WTC11 (cell line): ENCODE measurements at regions not wholly inside any gene's neighbourhood (a gene's known extent, or its start where the extent isn't known, plus 50 kb on each side); places are given as distances from the start of the nearest gene placed in this dataset.

Experiments used
- ATAC-seq: fragments of 200-7000 bp; cut with Tn5 transposase; 2 replicates; pipeline ENCODE4 v1.10.0; 2021; ENCODE audit warnings: mild to moderate bottlenecking, moderate library complexity
- CTCF ChIA-PET: fragments of 300-600 bp; sonication (Branson Sonifier 250); formaldehyde crosslinking; loops from one replicate; lab custom pipeline; 2021; ENCODE audit warnings: antibody characterized with exemption; lab: Charles Lee
- POLR2A ChIA-PET: fragments of 350-600 bp; sonication (Branson Sonifier 250); formaldehyde crosslinking; loops from one replicate; lab custom pipeline; 2021; ENCODE audit warnings: antibody characterized with exemption; lab: Charles Lee
- DNase-seq: peaks from one replicate; pipeline ENCODE4 v3.0.0; 2021; ENCODE audit warnings: low spot score
- H3K27ac Mint-ChIP-seq: 2 replicates; pipeline ENCODE4 v1.8.0; 2021; ENCODE audit warnings: mixed read lengths
- H3K27me3 Mint-ChIP-seq: 2 replicates; pipeline ENCODE4 v1.8.0; 2021; ENCODE audit warnings: low read depth, mild to moderate bottlenecking, moderate library complexity, mixed read lengths
- H3K36me3 Mint-ChIP-seq: 2 replicates; pipeline ENCODE4 v1.8.0; 2021; ENCODE audit warnings: mixed read lengths
- H3K4me1 Mint-ChIP-seq: 2 replicates; pipeline ENCODE4 v1.8.0; 2022; ENCODE audit warnings: mixed read lengths
- H3K4me3 Mint-ChIP-seq: 2 replicates; pipeline ENCODE4 v1.8.0; 2021; ENCODE audit warnings: mild to moderate bottlenecking, moderate library complexity, mixed read lengths
- H3K9me3 Mint-ChIP-seq: 2 replicates; pipeline ENCODE4 v1.8.0; 2021; ENCODE audit warnings: mixed read lengths
- ESRRA ChIP-seq: sonication (generic); formaldehyde crosslinking; IDR thresholded peaks from 2 replicates; pipeline ENCODE4 v1.8.1; 2022; ENCODE audit warnings: mild to moderate bottlenecking, missing genetic modification reagents, borderline replicate concordance
- GRHL2 ChIP-seq: fragments of 250-450 bp; sonication (Bioruptor Pico); IDR thresholded peaks from 2 replicates; pipeline ENCODE4 v1.8.0; 2022; ENCODE audit warnings: mild to moderate bottlenecking, moderate library complexity; ENCODE audit not compliant: insufficient replicate concordance, severe bottlenecking
- HMGA2 ChIP-seq: fragments of 250-450 bp; sonication (Bioruptor Pico); IDR thresholded peaks from 2 replicates; pipeline ENCODE4 v1.4.0; 2021; ENCODE audit warnings: mild to moderate bottlenecking, moderate library complexity
- IRF2 ChIP-seq: sonication (generic); formaldehyde crosslinking; IDR thresholded peaks from 2 replicates; pipeline ENCODE4 v1.8.0; 2022; ENCODE audit warnings: low read depth, missing genetic modification reagents, borderline replicate concordance
- JAZF1 ChIP-seq: fragments of 250-450 bp; sonication (Bioruptor Pico); IDR thresholded peaks from 2 replicates; pipeline ENCODE4 v1.9.0; 2021; ENCODE audit warnings: moderate library complexity, mild to moderate bottlenecking, inconsistent platforms
- MXD4 ChIP-seq: fragments of 250-450 bp; sonication (Bioruptor Pico); IDR thresholded peaks from 2 replicates; pipeline ENCODE4 v1.8.0; 2021; ENCODE audit warnings: mild to moderate bottlenecking, moderate library complexity, borderline replicate concordance
- SMAD4 ChIP-seq: sonication (generic); formaldehyde crosslinking; IDR thresholded peaks from 2 replicates; pipeline ENCODE4 v1.8.0; 2022; ENCODE audit warnings: mild to moderate bottlenecking, missing genetic modification reagents
- TCF7 ChIP-seq: sonication (generic); formaldehyde crosslinking; IDR thresholded peaks from 2 replicates; pipeline ENCODE4 v1.8.0; 2022; ENCODE audit warnings: mild to moderate bottlenecking, low read depth, missing genetic modification reagents, moderate library complexity
- ZNF396 ChIP-seq: fragments of 250-450 bp; sonication (Bioruptor Pico); IDR thresholded peaks from 2 replicates; pipeline ENCODE4 v1.8.0; 2021; ENCODE audit warnings: mild to moderate bottlenecking, moderate library complexity, borderline replicate concordance
- TF ChIP-seq, protein P1 (sequence below): fragments of 250-450 bp; sonication (Bioruptor Pico); IDR thresholded peaks from 2 replicates; pipeline ENCODE4 v1.8.0; 2021; ENCODE audit warnings: mild to moderate bottlenecking
- TF ChIP-seq, protein P2 (sequence below): sonication (generic); formaldehyde crosslinking; IDR thresholded peaks from 2 replicates; pipeline ENCODE4 v1.8.1; 2023; ENCODE audit warnings: mild to moderate bottlenecking, missing genetic modification reagents, moderate library complexity
- TF ChIP-seq, protein P3 (sequence below): sonication (generic); formaldehyde crosslinking; IDR thresholded peaks from 2 replicates; pipeline ENCODE4 v1.8.0; 2022; ENCODE audit warnings: mild to moderate bottlenecking, missing genetic modification reagents
- TF ChIP-seq, protein P4 (sequence below): sonication (generic); formaldehyde crosslinking; IDR thresholded peaks from 2 replicates; pipeline ENCODE4 v1.8.0; 2023; ENCODE audit warnings: mild to moderate bottlenecking, missing genetic modification reagents
- TF ChIP-seq, protein P5 (sequence below): sonication (generic); formaldehyde crosslinking; IDR thresholded peaks from 2 replicates; pipeline ENCODE4 v1.8.1; 2023; ENCODE audit warnings: mild to moderate bottlenecking, missing genetic modification reagents, borderline replicate concordance
- TF ChIP-seq, protein P6 (sequence below): fragments of 250-450 bp; sonication (Bioruptor Pico); IDR thresholded peaks from 2 replicates; pipeline ENCODE4 v2.1.2; 2022; ENCODE audit warnings: mild to moderate bottlenecking, moderate library complexity
- TF ChIP-seq, protein P7 (sequence below): fragments of 250-450 bp; sonication (Bioruptor Pico); IDR thresholded peaks from 2 replicates; pipeline ENCODE4 v1.9.0; 2021; ENCODE audit warnings: mild to moderate bottlenecking
- TF ChIP-seq, protein P8 (sequence below): sonication (generic); formaldehyde crosslinking; conservative IDR thresholded peaks from 2 replicates; pipeline ENCODE4 v1.8.1; 2023; ENCODE audit warnings: mild to moderate bottlenecking, low read depth, missing genetic modification reagents, moderate library complexity
- TF ChIP-seq, protein P9 (sequence below): sonication (generic); formaldehyde crosslinking; IDR thresholded peaks from 2 replicates; pipeline ENCODE4 v1.8.1; 2022; ENCODE audit warnings: mild to moderate bottlenecking, missing genetic modification reagents, moderate library complexity, borderline replicate concordance

DNA sequence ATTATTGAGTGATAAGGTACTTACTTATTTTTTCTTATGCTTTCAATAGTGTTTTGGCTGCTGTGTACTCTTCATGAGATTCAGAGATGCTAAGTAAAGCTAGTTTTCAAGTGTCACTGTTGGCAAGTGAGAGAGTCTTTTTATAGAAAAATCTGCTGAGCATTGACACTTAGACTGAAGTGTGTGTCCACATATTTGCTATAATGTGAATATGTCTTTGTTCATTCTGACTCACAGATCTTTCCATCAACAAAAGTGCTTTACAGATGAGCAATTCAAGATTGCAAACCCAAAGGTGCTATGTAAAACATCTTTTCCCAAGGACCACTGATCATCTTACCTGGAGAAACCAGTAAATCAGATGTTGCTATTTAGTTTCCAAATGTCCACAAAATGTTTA, 410.6 kb upstream of the FIGN start:
- H3K9me3 Mint-ChIP-seq, result no peaks in the 10 kb centered on the region
- ChIA-PET CTCF (no interaction called here), POLR2A (no interaction called here)
- H3K4me1 Mint-ChIP-seq, result no peaks in the 10 kb centered on the region
- no peak overlapping the region for H3K27ac Mint-ChIP-seq
- DNase-seq (no peak), ATAC-seq (no peak)
- H3K4me3 Mint-ChIP-seq, result no peak overlapping the region
- H3K36me3 Mint-ChIP-seq, result no peaks in the 10 kb centered on the region
- H3K27me3 Mint-ChIP-seq, result no peaks in the 10 kb centered on the region
- TF ChIP-seq HMGA2 (CRISPR knock-in tag) (no peak), IRF2 (no peak), ESRRA (CRISPR knock-in tag) (no peak), JAZF1 (no peak), GRHL2 (CRISPR knock-in tag) (no peak), ZNF396 (CRISPR knock-in tag) (no peak), TCF7 (CRISPR knock-in tag) (no peak), SMAD4 (CRISPR knock-in tag) (no peak), MXD4 (no peak)
- TF ChIP-seq, protein P1, sequence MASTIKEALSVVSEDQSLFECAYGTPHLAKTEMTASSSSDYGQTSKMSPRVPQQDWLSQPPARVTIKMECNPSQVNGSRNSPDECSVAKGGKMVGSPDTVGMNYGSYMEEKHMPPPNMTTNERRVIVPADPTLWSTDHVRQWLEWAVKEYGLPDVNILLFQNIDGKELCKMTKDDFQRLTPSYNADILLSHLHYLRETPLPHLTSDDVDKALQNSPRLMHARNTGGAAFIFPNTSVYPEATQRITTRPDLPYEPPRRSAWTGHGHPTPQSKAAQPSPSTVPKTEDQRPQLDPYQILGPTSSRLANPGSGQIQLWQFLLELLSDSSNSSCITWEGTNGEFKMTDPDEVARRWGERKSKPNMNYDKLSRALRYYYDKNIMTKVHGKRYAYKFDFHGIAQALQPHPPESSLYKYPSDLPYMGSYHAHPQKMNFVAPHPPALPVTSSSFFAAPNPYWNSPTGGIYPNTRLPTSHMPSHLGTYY (CRISPR knock-in tag), result no peak
- TF ChIP-seq, protein P2, sequence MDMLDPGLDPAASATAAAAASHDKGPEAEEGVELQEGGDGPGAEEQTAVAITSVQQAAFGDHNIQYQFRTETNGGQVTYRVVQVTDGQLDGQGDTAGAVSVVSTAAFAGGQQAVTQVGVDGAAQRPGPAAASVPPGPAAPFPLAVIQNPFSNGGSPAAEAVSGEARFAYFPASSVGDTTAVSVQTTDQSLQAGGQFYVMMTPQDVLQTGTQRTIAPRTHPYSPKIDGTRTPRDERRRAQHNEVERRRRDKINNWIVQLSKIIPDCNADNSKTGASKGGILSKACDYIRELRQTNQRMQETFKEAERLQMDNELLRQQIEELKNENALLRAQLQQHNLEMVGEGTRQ, result no peak
- TF ChIP-seq, protein P3, sequence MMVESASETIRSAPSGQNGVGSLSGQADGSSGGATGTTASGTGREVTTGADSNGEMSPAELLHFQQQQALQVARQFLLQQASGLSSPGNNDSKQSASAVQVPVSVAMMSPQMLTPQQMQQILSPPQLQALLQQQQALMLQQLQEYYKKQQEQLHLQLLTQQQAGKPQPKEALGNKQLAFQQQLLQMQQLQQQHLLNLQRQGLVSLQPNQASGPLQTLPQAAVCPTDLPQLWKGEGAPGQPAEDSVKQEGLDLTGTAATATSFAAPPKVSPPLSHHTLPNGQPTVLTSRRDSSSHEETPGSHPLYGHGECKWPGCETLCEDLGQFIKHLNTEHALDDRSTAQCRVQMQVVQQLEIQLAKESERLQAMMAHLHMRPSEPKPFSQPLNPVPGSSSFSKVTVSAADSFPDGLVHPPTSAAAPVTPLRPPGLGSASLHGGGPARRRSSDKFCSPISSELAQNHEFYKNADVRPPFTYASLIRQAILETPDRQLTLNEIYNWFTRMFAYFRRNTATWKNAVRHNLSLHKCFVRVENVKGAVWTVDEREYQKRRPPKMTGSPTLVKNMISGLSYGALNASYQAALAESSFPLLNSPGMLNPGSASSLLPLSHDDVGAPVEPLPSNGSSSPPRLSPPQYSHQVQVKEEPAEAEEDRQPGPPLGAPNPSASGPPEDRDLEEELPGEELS (CRISPR knock-in tag), result no peak
- TF ChIP-seq, protein P4, sequence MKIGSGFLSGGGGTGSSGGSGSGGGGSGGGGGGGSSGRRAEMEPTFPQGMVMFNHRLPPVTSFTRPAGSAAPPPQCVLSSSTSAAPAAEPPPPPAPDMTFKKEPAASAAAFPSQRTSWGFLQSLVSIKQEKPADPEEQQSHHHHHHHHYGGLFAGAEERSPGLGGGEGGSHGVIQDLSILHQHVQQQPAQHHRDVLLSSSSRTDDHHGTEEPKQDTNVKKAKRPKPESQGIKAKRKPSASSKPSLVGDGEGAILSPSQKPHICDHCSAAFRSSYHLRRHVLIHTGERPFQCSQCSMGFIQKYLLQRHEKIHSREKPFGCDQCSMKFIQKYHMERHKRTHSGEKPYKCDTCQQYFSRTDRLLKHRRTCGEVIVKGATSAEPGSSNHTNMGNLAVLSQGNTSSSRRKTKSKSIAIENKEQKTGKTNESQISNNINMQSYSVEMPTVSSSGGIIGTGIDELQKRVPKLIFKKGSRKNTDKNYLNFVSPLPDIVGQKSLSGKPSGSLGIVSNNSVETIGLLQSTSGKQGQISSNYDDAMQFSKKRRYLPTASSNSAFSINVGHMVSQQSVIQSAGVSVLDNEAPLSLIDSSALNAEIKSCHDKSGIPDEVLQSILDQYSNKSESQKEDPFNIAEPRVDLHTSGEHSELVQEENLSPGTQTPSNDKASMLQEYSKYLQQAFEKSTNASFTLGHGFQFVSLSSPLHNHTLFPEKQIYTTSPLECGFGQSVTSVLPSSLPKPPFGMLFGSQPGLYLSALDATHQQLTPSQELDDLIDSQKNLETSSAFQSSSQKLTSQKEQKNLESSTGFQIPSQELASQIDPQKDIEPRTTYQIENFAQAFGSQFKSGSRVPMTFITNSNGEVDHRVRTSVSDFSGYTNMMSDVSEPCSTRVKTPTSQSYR (CRISPR knock-in tag), result no peak
- TF ChIP-seq, protein P5, sequence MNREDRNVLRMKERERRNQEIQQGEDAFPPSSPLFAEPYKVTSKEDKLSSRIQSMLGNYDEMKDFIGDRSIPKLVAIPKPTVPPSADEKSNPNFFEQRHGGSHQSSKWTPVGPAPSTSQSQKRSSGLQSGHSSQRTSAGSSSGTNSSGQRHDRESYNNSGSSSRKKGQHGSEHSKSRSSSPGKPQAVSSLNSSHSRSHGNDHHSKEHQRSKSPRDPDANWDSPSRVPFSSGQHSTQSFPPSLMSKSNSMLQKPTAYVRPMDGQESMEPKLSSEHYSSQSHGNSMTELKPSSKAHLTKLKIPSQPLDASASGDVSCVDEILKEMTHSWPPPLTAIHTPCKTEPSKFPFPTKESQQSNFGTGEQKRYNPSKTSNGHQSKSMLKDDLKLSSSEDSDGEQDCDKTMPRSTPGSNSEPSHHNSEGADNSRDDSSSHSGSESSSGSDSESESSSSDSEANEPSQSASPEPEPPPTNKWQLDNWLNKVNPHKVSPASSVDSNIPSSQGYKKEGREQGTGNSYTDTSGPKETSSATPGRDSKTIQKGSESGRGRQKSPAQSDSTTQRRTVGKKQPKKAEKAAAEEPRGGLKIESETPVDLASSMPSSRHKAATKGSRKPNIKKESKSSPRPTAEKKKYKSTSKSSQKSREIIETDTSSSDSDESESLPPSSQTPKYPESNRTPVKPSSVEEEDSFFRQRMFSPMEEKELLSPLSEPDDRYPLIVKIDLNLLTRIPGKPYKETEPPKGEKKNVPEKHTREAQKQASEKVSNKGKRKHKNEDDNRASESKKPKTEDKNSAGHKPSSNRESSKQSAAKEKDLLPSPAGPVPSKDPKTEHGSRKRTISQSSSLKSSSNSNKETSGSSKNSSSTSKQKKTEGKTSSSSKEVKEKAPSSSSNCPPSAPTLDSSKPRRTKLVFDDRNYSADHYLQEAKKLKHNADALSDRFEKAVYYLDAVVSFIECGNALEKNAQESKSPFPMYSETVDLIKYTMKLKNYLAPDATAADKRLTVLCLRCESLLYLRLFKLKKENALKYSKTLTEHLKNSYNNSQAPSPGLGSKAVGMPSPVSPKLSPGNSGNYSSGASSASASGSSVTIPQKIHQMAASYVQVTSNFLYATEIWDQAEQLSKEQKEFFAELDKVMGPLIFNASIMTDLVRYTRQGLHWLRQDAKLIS (CRISPR knock-in tag), result no peak
- TF ChIP-seq, protein P6, sequence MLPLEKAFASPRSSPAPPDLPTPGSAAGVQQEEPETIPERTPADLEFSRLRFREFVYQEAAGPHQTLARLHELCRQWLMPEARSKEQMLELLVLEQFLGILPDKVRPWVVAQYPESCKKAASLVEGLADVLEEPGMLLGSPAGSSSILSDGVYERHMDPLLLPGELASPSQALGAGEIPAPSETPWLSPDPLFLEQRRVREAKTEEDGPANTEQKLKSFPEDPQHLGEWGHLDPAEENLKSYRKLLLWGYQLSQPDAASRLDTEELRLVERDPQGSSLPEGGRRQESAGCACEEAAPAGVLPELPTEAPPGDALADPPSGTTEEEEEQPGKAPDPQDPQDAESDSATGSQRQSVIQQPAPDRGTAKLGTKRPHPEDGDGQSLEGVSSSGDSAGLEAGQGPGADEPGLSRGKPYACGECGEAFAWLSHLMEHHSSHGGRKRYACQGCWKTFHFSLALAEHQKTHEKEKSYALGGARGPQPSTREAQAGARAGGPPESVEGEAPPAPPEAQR (CRISPR knock-in tag), result no peak
- TF ChIP-seq, protein P7, sequence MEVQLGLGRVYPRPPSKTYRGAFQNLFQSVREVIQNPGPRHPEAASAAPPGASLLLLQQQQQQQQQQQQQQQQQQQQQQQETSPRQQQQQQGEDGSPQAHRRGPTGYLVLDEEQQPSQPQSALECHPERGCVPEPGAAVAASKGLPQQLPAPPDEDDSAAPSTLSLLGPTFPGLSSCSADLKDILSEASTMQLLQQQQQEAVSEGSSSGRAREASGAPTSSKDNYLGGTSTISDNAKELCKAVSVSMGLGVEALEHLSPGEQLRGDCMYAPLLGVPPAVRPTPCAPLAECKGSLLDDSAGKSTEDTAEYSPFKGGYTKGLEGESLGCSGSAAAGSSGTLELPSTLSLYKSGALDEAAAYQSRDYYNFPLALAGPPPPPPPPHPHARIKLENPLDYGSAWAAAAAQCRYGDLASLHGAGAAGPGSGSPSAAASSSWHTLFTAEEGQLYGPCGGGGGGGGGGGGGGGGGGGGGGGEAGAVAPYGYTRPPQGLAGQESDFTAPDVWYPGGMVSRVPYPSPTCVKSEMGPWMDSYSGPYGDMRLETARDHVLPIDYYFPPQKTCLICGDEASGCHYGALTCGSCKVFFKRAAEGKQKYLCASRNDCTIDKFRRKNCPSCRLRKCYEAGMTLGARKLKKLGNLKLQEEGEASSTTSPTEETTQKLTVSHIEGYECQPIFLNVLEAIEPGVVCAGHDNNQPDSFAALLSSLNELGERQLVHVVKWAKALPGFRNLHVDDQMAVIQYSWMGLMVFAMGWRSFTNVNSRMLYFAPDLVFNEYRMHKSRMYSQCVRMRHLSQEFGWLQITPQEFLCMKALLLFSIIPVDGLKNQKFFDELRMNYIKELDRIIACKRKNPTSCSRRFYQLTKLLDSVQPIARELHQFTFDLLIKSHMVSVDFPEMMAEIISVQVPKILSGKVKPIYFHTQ (CRISPR knock-in tag), result no peak
- TF ChIP-seq, protein P8, sequence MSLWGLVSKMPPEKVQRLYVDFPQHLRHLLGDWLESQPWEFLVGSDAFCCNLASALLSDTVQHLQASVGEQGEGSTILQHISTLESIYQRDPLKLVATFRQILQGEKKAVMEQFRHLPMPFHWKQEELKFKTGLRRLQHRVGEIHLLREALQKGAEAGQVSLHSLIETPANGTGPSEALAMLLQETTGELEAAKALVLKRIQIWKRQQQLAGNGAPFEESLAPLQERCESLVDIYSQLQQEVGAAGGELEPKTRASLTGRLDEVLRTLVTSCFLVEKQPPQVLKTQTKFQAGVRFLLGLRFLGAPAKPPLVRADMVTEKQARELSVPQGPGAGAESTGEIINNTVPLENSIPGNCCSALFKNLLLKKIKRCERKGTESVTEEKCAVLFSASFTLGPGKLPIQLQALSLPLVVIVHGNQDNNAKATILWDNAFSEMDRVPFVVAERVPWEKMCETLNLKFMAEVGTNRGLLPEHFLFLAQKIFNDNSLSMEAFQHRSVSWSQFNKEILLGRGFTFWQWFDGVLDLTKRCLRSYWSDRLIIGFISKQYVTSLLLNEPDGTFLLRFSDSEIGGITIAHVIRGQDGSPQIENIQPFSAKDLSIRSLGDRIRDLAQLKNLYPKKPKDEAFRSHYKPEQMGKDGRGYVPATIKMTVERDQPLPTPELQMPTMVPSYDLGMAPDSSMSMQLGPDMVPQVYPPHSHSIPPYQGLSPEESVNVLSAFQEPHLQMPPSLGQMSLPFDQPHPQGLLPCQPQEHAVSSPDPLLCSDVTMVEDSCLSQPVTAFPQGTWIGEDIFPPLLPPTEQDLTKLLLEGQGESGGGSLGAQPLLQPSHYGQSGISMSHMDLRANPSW, result no peak
- TF ChIP-seq, protein P9, sequence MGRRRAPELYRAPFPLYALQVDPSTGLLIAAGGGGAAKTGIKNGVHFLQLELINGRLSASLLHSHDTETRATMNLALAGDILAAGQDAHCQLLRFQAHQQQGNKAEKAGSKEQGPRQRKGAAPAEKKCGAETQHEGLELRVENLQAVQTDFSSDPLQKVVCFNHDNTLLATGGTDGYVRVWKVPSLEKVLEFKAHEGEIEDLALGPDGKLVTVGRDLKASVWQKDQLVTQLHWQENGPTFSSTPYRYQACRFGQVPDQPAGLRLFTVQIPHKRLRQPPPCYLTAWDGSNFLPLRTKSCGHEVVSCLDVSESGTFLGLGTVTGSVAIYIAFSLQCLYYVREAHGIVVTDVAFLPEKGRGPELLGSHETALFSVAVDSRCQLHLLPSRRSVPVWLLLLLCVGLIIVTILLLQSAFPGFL, result no peak
